OCI-LY7 (cell line): ENCODE measurements at regions not wholly inside any gene's neighbourhood (a gene's known extent, or its start where the extent isn't known, plus 50 kb on each side); places are given as distances from the start of the nearest gene placed in this dataset.

Experiments used
- BruUV-seq: library from RNA; stranded (reverse); fragments of 400-500 nt; replicated peaks from 2 replicates; lab custom pipeline; 2021; lab: Mats Ljungman, UMichigan
- CTCF ChIA-PET: fragments of 300-600 bp; sonication (Branson Sonifier 250); formaldehyde crosslinking; loops from one replicate; lab custom pipeline; 2022; ENCODE audit warnings: antibody characterized with exemption; ENCODE audit not compliant: unreplicated experiment; lab: Charles Lee
- POLR2A ChIA-PET: fragments of 300-600 bp; sonication (Branson Sonifier 250); formaldehyde crosslinking; loops from one replicate; lab custom pipeline; 2022; ENCODE audit warnings: antibody characterized with exemption; lab: Charles Lee
- DNase-seq: peaks from one replicate; pipeline ENCODE4 v3.0.0-alpha.2; 2015; ENCODE audit warnings: low spot score
- H2AFZ ChIP-seq: fragments of 200-600 bp; sonication (generic), shearing (Covaris generic); 2 replicates; pipeline ENCODE4 v1.6.1; 2014; ENCODE audit warnings: mild to moderate bottlenecking, antibody characterized with exemption, low read length, moderate library complexity
- H3K27ac ChIP-seq: fragments of 200-600 bp; sonication (generic); 2 replicates; pipeline ENCODE4 v1.5.1; 2014; ENCODE audit warnings: mixed run types, low read depth, mild to moderate bottlenecking, moderate library complexity, low read length, inconsistent platforms; ENCODE audit not compliant: poor library complexity, severe bottlenecking
- H3K36me3 ChIP-seq: fragments of 200-600 bp; sonication (generic); 2 replicates; pipeline ENCODE4 v1.6.1; 2014; ENCODE audit warnings: mild to moderate bottlenecking, antibody characterized with exemption, low read length, moderate library complexity, mixed read lengths; ENCODE audit not compliant: insufficient read depth
- H3K4me1 ChIP-seq: fragments of 200-600 bp; sonication (generic); 2 replicates; pipeline ENCODE4 v1.5.1; 2014; ENCODE audit warnings: mild to moderate bottlenecking, low read length; ENCODE audit not compliant: insufficient read depth, poor library complexity, severe bottlenecking
- H3K4me2 ChIP-seq: fragments of 200-600 bp; sonication (generic); 2 replicates; pipeline ENCODE4 v1.6.1; 2014; ENCODE audit warnings: mild to moderate bottlenecking, low read length
- H3K4me3 ChIP-seq: fragments of 200-600 bp; sonication (generic); 2 replicates; pipeline ENCODE4 v1.5.1; 2014; ENCODE audit warnings: mild to moderate bottlenecking, low read depth, low read length; ENCODE audit not compliant: poor library complexity, severe bottlenecking
- H3K79me2 ChIP-seq: fragments of 200-600 bp; sonication (generic); 2 replicates; pipeline ENCODE4 v1.6.1; 2016; ENCODE audit warnings: low read depth, mild to moderate bottlenecking, low read length, moderate library complexity, mixed read lengths; ENCODE audit not compliant: insufficient read depth
- H3K9me2 ChIP-seq: fragments of 200-600 bp; sonication (generic); 2 replicates; pipeline ENCODE4 v1.6.1; 2016; ENCODE audit warnings: mild to moderate bottlenecking, low read length, mixed read lengths; ENCODE audit not compliant: insufficient read depth
- H3K9me3 ChIP-seq: fragments of 200-600 bp; sonication (generic); 2 replicates; pipeline ENCODE4 v1.6.1; 2014; ENCODE audit warnings: mild to moderate bottlenecking, mixed run types, low read length, mixed read lengths
- H4K20me1 ChIP-seq: fragments of 200-600 bp; sonication (generic); 2 replicates; pipeline ENCODE4 v1.6.1; 2014; ENCODE audit warnings: mild to moderate bottlenecking, antibody characterized with exemption, low read length, moderate library complexity, mixed read lengths; ENCODE audit not compliant: insufficient read depth
- CTCF ChIP-seq: fragments of 200-600 bp; sonication (generic); conservative IDR thresholded peaks from 2 replicates; pipeline ENCODE4 v1.5.1; 2014; ENCODE audit warnings: mild to moderate bottlenecking, antibody characterized with exemption, low read length, moderate library complexity, mixed read lengths
- EZH2phosphoT487 ChIP-seq: fragments of 200-600 bp; sonication (generic); IDR thresholded peaks from 2 replicates; pipeline ENCODE4 v1.6.1; 2018; ENCODE audit warnings: low read depth, borderline replicate concordance, mild to moderate bottlenecking, mixed run types, antibody characterized with exemption, low read length, moderate library complexity, mixed read lengths
- intact Hi-C: fragments of 100-400 bp; cut with micrococcal nuclease; formaldehyde crosslinking; loops from one replicate; pipeline ENCODE4 v1.10.0; 2022; ENCODE audit not compliant: unreplicated experiment

GRCh38 chr6:135738636-135739035 is 112.9 kb upstream of the PDE7B start:
- CTCF ChIA-PET, result no interaction called here

DNA sequence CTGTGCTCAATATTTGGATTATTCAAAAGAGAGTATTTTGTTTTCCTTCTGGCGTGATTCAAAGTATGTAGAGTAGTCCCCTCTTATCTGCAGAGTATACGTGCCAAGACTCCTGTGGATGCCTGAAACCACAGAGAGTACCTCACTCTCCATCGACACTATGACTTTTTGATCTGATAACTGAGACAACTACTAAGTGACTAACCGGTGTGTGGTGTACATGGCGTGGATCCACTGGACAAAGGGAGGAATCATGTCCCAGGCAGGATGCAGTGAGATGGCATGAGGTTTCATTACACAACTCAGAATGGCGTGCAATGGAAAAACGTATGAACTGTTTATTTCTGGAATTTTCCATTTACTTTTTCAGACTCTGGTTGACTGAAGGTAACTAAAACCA is 112.2 kb upstream of the PDE7B start:
- no peak overlapping the region for H3K27ac ChIP-seq
- no peaks in the 10 kb centered on the region for H3K79me2 ChIP-seq
- POLR2A ChIA-PET, result no interaction called here
- no peaks in the 10 kb centered on the region for H3K9me3 ChIP-seq
- no peak for TF ChIP-seq CTCF
- TF ChIP-seq EZH2phosphoT487, result no peak
- intact Hi-C loops, result no loop called here
- no peaks in the 10 kb centered on the region for H3K9me2 ChIP-seq
- no peak for DNase-seq
- no peak overlapping the region for H3K4me2 ChIP-seq
- H3K36me3 ChIP-seq, result no peaks in the 10 kb centered on the region
- no peaks in the 10 kb centered on the region for H4K20me1 ChIP-seq
- CTCF ChIA-PET, result no interaction called here
- BruUV-seq, result no TSS peak
- no peaks in the 10 kb centered on the region for H3K4me1 ChIP-seq
- H3K4me3 ChIP-seq, result no peak overlapping the region
- no peak overlapping the region for H2AFZ ChIP-seq

More at GRCh38 chr6:135738636-135739035, 112.9 kb upstream of the PDE7B start:
- Histone ChIP-seq H3K36me3 (no peaks in the 10 kb centered on the region), H3K9me2 (no peaks in the 10 kb centered on the region), H2AFZ (no peak overlapping the region), H3K79me2 (no peaks in the 10 kb centered on the region), H3K4me2 (no peak overlapping the region), H4K20me1 (no peaks in the 10 kb centered on the region), H3K4me3 (no peak overlapping the region), H3K9me3 (no peaks in the 10 kb centered on the region), H3K4me1 (no peaks in the 10 kb centered on the region), H3K27ac (no peak overlapping the region)
- no peak for DNase-seq
- BruUV-seq, result no TSS peak
- TF ChIP-seq EZH2phosphoT487 (no peak), CTCF (no peak)
- intact Hi-C loops, result no loop called here
- POLR2A ChIA-PET, result interaction anchor here (1.4 kb wide), 1 partner anchor 20 kb away, joined by 3 read pairs; no protein-coding TSS in a partner anchor

- Histone ChIP-seq H3K36me3 (no peaks in the 10 kb centered on the region), H3K4me3 (no peak overlapping the region), H2AFZ (no peak overlapping the region), H3K4me2 (no peak overlapping the region), H4K20me1 (no peaks in the 10 kb centered on the region), H3K9me3 (no peaks in the 10 kb centered on the region), H3K79me2 (no peaks in the 10 kb centered on the region), H3K9me2 (no peaks in the 10 kb centered on the region), H3K4me1 (no peaks in the 10 kb centered on the region), H3K27ac (no peak overlapping the region)
- no peak for TF ChIP-seq EZH2phosphoT487
- TF ChIP-seq CTCF, result no peak
- DNase-seq, result no peak
- BruUV-seq, result no TSS peak
- ChIA-PET CTCF (no interaction called here), POLR2A (interaction anchor here (0.7 kb wide), 1 partner anchor 17 kb away, joined by 3 read pairs; no protein-coding TSS in a partner anchor)
- intact Hi-C loops, result no loop called here
These were observed 110.9 kb upstream of the PDE7B start for GRCh38 chr6:135740580-135740979.
